ENCODE measurements at regions not wholly inside any gene's neighbourhood (a gene's known extent, or its start where the extent isn't known, plus 50 kb on each side); places are given as distances from the start of the nearest gene placed in this dataset.

GRCh38 chr21:27315373-27315772 lies 348.5 kb upstream of the ADAMTS5 start:
- no peak for DNase-seq (ENCODE audit: low spot score)

- DNase-seq (ENCODE audit: low spot score): no peak
These were observed 347.2 kb upstream of the ADAMTS5 start for GRCh38 chr21:27314131-27314530.

- DNase-seq (ENCODE audit: low spot score): no peak
These were observed 340.2 kb upstream of the ADAMTS5 start for GRCh38 chr21:27306791-27307775.

- DNase-seq (ENCODE audit: low spot score): no peak
These were observed 339.3 kb upstream of the ADAMTS5 start for GRCh38 chr21:27306206-27306605.

- no peak for DNase-seq (ENCODE audit: low spot score)
These were observed 334.3 kb upstream of the ADAMTS5 start for GRCh38 chr21:27301220-27301619.

- DNase-seq (ENCODE audit: low spot score): no peak
These were observed 333.9 kb upstream of the ADAMTS5 start for GRCh38 chr21:27300770-27301169.

- no peak for DNase-seq (ENCODE audit: low spot score)
These were observed 331.6 kb upstream of the ADAMTS5 start for GRCh38 chr21:27298465-27298864.

- no peak for DNase-seq (ENCODE audit: low spot score)
These were observed 326.4 kb upstream of the ADAMTS5 start for GRCh38 chr21:27293239-27293638.

- DNase-seq (ENCODE audit: low spot score): no peak
These were observed 325.9 kb upstream of the ADAMTS5 start for GRCh38 chr21:27292783-27293182.

GRCh38 chr21:27292229-27292628 lies 325.3 kb upstream of the ADAMTS5 start:
- no peak for DNase-seq (ENCODE audit: low spot score)

- DNase-seq (ENCODE audit: low spot score): no peak
These were observed 324.1 kb upstream of the ADAMTS5 start for GRCh38 chr21:27291006-27291405.

- no peak for DNase-seq (ENCODE audit: low spot score)
These were observed 323.1 kb upstream of the ADAMTS5 start for GRCh38 chr21:27290028-27290427.

- no peak for DNase-seq (ENCODE audit: low spot score)
These were observed 319.9 kb upstream of the ADAMTS5 start for GRCh38 chr21:27286760-27287159.

GRCh38 chr21:27277110-27277509 lies 310.2 kb upstream of the ADAMTS5 start:
- no peak for DNase-seq (ENCODE audit: low spot score)

- no peak for DNase-seq (ENCODE audit: low spot score)
These were observed 308.5 kb upstream of the ADAMTS5 start for GRCh38 chr21:27275294-27275927.

GRCh38 chr21:27269644-27270043 lies 302.8 kb upstream of the ADAMTS5 start:
- no peak for DNase-seq (ENCODE audit: low spot score)

- no peak for DNase-seq (ENCODE audit: low spot score)
These were observed 301.4 kb upstream of the ADAMTS5 start for GRCh38 chr21:27268290-27268689.

GRCh38 chr21:27265949-27266348 lies 299.1 kb upstream of the ADAMTS5 start:
- DNase-seq (ENCODE audit: low spot score): no peak

- no peak for DNase-seq (ENCODE audit: low spot score)
These were observed 298.6 kb upstream of the ADAMTS5 start for GRCh38 chr21:27265492-27265891.

GRCh38 chr21:27261676-27262075 lies 294.8 kb upstream of the ADAMTS5 start:
- no peak for DNase-seq (ENCODE audit: low spot score)

GRCh38 chr21:27260728-27261127 lies 293.8 kb upstream of the ADAMTS5 start:
- no peak for DNase-seq (ENCODE audit: low spot score)

GRCh38 chr21:27258742-27259448 lies 292.0 kb upstream of the ADAMTS5 start:
- DNase-seq (ENCODE audit: low spot score): no peak
